GM23248 (cell line): ENCODE measurements at regions not wholly inside any gene's neighbourhood (a gene's known extent, or its start where the extent isn't known, plus 50 kb on each side); places are given as distances from the start of the nearest gene placed in this dataset.

Experiments used
- DNase-seq: peaks from one replicate; pipeline ENCODE4 v3.0.0-alpha.2; 2015
- H2AFZ ChIP-seq: fragments of 200-600 bp; sonication (generic); 2 replicates; pipeline ENCODE4 v1.6.1; 2016; ENCODE audit warnings: antibody characterized with exemption
- H3F3A ChIP-seq: fragments of 200-600 bp; sonication (generic); 2 replicates; pipeline ENCODE4 v1.6.1; 2016; ENCODE audit warnings: mild to moderate bottlenecking, antibody characterized with exemption, mixed run types; ENCODE audit not compliant: insufficient read depth
- H3K27ac ChIP-seq: fragments of 200-600 bp; sonication (generic); 2 replicates; pipeline ENCODE4 v1.5.1; 2016; ENCODE audit warnings: mild to moderate bottlenecking
- H3K27me3 ChIP-seq: fragments of 200-600 bp; sonication (generic); replicated peaks from 2 replicates; pipeline ENCODE4 v1.6.1; 2016; ENCODE audit warnings: mild to moderate bottlenecking; ENCODE audit not compliant: insufficient read depth
- H3K36me3 ChIP-seq: fragments of 200-600 bp; sonication (generic); 2 replicates; pipeline ENCODE4 v1.6.1; 2016; ENCODE audit warnings: low read depth, mild to moderate bottlenecking
- H3K4me1 ChIP-seq: fragments of 200-600 bp; sonication (generic); 2 replicates; pipeline ENCODE4 v1.6.1; 2016; ENCODE audit warnings: mild to moderate bottlenecking; ENCODE audit not compliant: insufficient read depth
- H3K4me2 ChIP-seq: fragments of 200-600 bp; sonication (generic); one replicate; pipeline ENCODE4 v1.6.1; 2016; ENCODE audit warnings: mild to moderate bottlenecking; ENCODE audit not compliant: unreplicated experiment
- H3K4me3 ChIP-seq: fragments of 200-600 bp; sonication (generic); 2 replicates; pipeline ENCODE4 v1.5.1; 2016; ENCODE audit warnings: mild to moderate bottlenecking
- H3K79me2 ChIP-seq: fragments of 200-600 bp; sonication (generic); 2 replicates; pipeline ENCODE4 v1.6.1; 2016; ENCODE audit warnings: mild to moderate bottlenecking; ENCODE audit not compliant: insufficient read depth
- H3K9ac ChIP-seq: fragments of 200-600 bp; sonication (generic); 2 replicates; pipeline ENCODE4 v1.6.1; 2016; ENCODE audit warnings: mild to moderate bottlenecking
- H3K9me2 ChIP-seq: fragments of 200-600 bp; sonication (generic); 2 replicates; pipeline ENCODE4 v1.6.1; 2016; ENCODE audit warnings: mixed run types, mild to moderate bottlenecking, moderate library complexity; ENCODE audit not compliant: insufficient read depth
- H3K9me3 ChIP-seq: fragments of 200-600 bp; sonication (generic); one replicate; pipeline ENCODE4 v1.6.1; 2017; ENCODE audit warnings: low read depth
- H4K20me1 ChIP-seq: fragments of 200-600 bp; sonication (generic); 2 replicates; pipeline ENCODE4 v1.6.0; 2016; ENCODE audit not compliant: insufficient read depth
- EZH2 ChIP-seq: fragments of 200-600 bp; sonication (generic); IDR thresholded peaks from 2 replicates; pipeline ENCODE4 v1.6.1; 2018; ENCODE audit warnings: antibody characterized with exemption, mild to moderate bottlenecking; ENCODE audit not compliant: insufficient read depth, poor library complexity, severe bottlenecking
- EZH2phosphoT487 ChIP-seq: fragments of 200-600 bp; sonication (generic); IDR thresholded peaks from 2 replicates; pipeline ENCODE4 v1.6.1; 2018; ENCODE audit warnings: antibody characterized with exemption, moderate library complexity, mild to moderate bottlenecking, low read depth; ENCODE audit not compliant: insufficient read depth
- WGBS, 2 experiments: methylation state at CpG; one replicate each; pipeline ENCODE4 v1.1.6; 2015 to 2017; ENCODE audit warnings: low lambda C conversion rate in 2 of 2, low coverage in 1 of 2; ENCODE audit errors: missing lambda C conversion rate in 2 of 2; 5-methylcytosine and 5-hydroxymethylcytosine counted together
- in situ Hi-C: fragments of 300-500 bp; cut with MboI; formaldehyde crosslinking; loops from 2 replicates; pipeline ENCODE4 v1.15.0; 2020

DNA sequence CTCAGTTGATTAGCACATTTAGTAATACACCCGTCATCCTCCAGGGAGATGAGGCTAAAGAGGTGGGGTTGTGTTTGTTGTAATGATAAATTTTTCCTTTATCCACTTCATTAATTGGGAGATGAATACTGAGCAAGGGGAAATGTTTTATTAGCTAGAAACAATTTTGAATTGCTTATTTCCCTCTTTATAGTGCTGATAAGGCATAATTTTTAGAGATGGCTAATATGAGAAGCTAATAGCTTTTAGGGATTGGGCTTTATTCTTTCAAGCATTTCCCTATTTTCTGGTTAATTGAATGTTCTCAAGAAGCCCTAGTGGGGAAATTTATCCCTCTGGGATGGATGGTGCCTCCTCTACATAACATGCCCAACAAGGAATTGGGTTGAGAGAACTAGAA lies 365.2 kb upstream of the IGFBP7 start:
- H3K27ac ChIP-seq = no peak overlapping the region
- no peaks in the 10 kb centered on the region for H3K4me1 ChIP-seq
- no peaks in the 10 kb centered on the region for H3K79me2 ChIP-seq
- H3F3A ChIP-seq = no peaks in the 10 kb centered on the region
- no peak overlapping the region for H3K4me2 ChIP-seq
- no peaks in the 10 kb centered on the region for H3K9me3 ChIP-seq
- H3K9me2 ChIP-seq = no peaks in the 10 kb centered on the region
- no peak overlapping the region for H3K4me3 ChIP-seq
- no peak overlapping the region for H3K9ac ChIP-seq
- H2AFZ ChIP-seq = no peak overlapping the region
- 11 to 30% methylated on average over 1 of the region's 1 CpG for WGBS, 2 experiments
- DNase-seq = no peak
- TF ChIP-seq EZH2 (no peak), EZH2phosphoT487 (no peak)
- H3K27me3 ChIP-seq = no peaks in the 10 kb centered on the region
- no peaks in the 10 kb centered on the region for H4K20me1 ChIP-seq
- in situ Hi-C loops = no loop called here
- no peaks in the 10 kb centered on the region for H3K36me3 ChIP-seq

DNA sequence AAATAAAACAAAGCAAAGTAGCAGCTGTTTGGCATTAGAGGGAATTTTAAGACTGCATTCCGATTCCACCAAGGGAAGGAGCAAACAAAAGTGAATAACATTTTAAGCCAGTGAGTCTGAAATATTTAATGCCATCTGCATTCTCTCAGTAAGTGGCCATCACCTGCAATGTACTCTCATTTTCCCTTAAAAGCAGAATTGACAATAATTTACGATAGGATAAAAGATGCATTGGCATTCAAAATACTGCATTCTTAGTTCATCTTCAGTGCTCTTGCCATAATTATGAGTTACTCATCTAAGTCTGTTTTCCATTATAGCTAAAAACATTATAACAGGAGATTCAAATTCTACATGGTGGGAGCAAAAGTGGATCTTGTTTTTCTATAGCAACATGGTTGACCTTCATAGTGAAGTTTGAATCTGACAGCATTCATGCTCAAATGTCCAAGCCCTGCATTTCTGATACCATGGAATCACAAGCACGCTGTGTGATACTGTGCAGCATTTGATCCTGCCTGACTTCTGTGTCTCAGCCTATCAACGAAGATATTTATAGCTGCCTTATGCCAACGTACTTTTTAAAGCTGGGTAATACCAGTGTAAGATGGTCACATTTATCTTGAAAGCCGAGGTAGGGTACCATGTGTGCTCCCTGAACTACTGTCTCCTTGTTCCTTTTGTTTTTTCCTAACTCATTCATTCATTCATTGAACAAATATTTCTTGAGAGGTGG lies 355.3 kb upstream of the IGFBP7 start:
- no peak overlapping the region for H3K4me3 ChIP-seq
- H3K9me2 ChIP-seq = no peaks in the 10 kb centered on the region
- H3K4me2 ChIP-seq = no peak overlapping the region
- no peaks in the 10 kb centered on the region for H3K79me2 ChIP-seq
- H3K36me3 ChIP-seq = no peaks in the 10 kb centered on the region
- WGBS, 2 experiments = 9 to 10% methylated on average over 6 of the region's 6 CpGs
- no peaks in the 10 kb centered on the region for H3K4me1 ChIP-seq
- H4K20me1 ChIP-seq = no peaks in the 10 kb centered on the region
- no peak overlapping the region for H3K27ac ChIP-seq
- H2AFZ ChIP-seq = no peak overlapping the region
- in situ Hi-C loops = no loop called here
- no peak for TF ChIP-seq EZH2
- no peak for TF ChIP-seq EZH2phosphoT487
- H3K9ac ChIP-seq = no peak overlapping the region
- H3K9me3 ChIP-seq = no peaks in the 10 kb centered on the region
- no peak for DNase-seq
- H3F3A ChIP-seq = no peaks in the 10 kb centered on the region
- no peaks in the 10 kb centered on the region for H3K27me3 ChIP-seq

DNA sequence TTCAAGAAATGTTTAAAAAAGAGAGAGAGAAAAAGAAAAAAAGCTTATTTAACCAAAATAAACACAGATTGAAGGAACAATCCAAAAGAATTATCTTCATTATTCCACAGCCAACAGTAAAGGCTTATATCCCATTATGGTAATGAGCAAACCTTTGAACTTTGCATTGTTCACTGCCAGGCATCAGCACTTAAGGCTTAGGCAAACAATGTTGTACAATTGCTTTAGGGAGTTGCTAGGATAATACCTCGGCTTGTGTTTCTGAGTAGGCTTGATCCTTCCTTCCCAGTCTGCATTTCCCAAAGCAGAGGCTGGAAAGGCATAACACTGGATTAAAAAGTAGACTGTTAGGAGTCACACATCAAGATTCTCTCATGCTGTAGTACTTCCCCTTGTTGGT lies 352.7 kb upstream of the IGFBP7 start:
- Histone ChIP-seq H3K27ac (no peak overlapping the region), H3K4me1 (no peaks in the 10 kb centered on the region), H3K4me3 (no peak overlapping the region), H3F3A (no peaks in the 10 kb centered on the region), H3K9me2 (no peaks in the 10 kb centered on the region), H4K20me1 (no peaks in the 10 kb centered on the region), H3K9ac (no peak overlapping the region), H3K9me3 (no peaks in the 10 kb centered on the region), H3K27me3 (no peaks in the 10 kb centered on the region), H2AFZ (no peak overlapping the region), H3K4me2 (no peak overlapping the region), H3K36me3 (no peaks in the 10 kb centered on the region), H3K79me2 (no peaks in the 10 kb centered on the region)
- in situ Hi-C loops = no loop called here
- no peak for DNase-seq
- WGBS, 2 experiments = 20 to 23% methylated on average over 1 of the region's 1 CpG
- TF ChIP-seq EZH2phosphoT487 (no peak), EZH2 (no peak)

GRCh38 chr4:57460967-57461366 lies 350.8 kb upstream of the IGFBP7 start:
- Histone ChIP-seq H4K20me1 (no peaks in the 10 kb centered on the region), H2AFZ (no peak overlapping the region), H3K4me2 (no peak overlapping the region), H3K9ac (no peak overlapping the region), H3K9me3 (no peaks in the 10 kb centered on the region), H3K27me3 (no peaks in the 10 kb centered on the region), H3K9me2 (no peaks in the 10 kb centered on the region), H3F3A (no peaks in the 10 kb centered on the region), H3K36me3 (no peaks in the 10 kb centered on the region), H3K79me2 (no peaks in the 10 kb centered on the region), H3K27ac (no peak overlapping the region), H3K4me1 (no peaks in the 10 kb centered on the region), H3K4me3 (no peak overlapping the region)
- DNase-seq = no peak
- in situ Hi-C loops = no loop called here
- TF ChIP-seq EZH2phosphoT487 (no peak), EZH2 (no peak)
- WGBS, 2 experiments = 20 to 26% methylated on average over 1 of the region's 1 CpG
